H9 (cell line): ENCODE measurements at regions not wholly inside any gene's neighbourhood (a gene's known extent, or its start where the extent isn't known, plus 50 kb on each side); places are given as distances from the start of the nearest gene placed in this dataset.

ENCODE experiments used
- DNase-seq: peaks from one replicate; pipeline ENCODE4 v3.0.0-alpha.2; 2017
- H2AFZ ChIP-seq: one replicate; pipeline ENCODE4 v1.6.1; 2013; ENCODE audit warnings: mild to moderate bottlenecking, low read length, control low read depth, moderate library complexity
- H2AK5ac ChIP-seq: 2 replicates; pipeline ENCODE4 v1.6.1; 2013; ENCODE audit warnings: low read length, control low read depth, mixed read lengths; ENCODE audit not compliant: insufficient read length
- H2BK120ac ChIP-seq: one replicate; pipeline ENCODE4 v1.6.1; 2013; ENCODE audit warnings: low read depth, mild to moderate bottlenecking, low read length, control low read depth, inconsistent platforms; ENCODE audit not compliant: poor library complexity, severe bottlenecking
- H2BK12ac ChIP-seq: 2 replicates; pipeline ENCODE4 v1.6.1; 2013; ENCODE audit warnings: low read length, control low read depth, mixed read lengths, low read depth; ENCODE audit not compliant: insufficient read length
- H2BK15ac ChIP-seq: 2 replicates; pipeline ENCODE4 v1.6.1; 2013; ENCODE audit warnings: low read depth, low read length, control low read depth
- H2BK20ac ChIP-seq: one replicate; pipeline ENCODE4 v1.6.1; 2013; ENCODE audit warnings: low read depth, mild to moderate bottlenecking, low read length, control low read depth, inconsistent platforms; ENCODE audit not compliant: poor library complexity, severe bottlenecking
- H2BK5ac ChIP-seq: 2 replicates; pipeline ENCODE4 v1.6.1; 2013; ENCODE audit warnings: low read length, control low read depth, mixed read lengths; ENCODE audit not compliant: insufficient read length
- H3K14ac ChIP-seq: 2 replicates; pipeline ENCODE4 v1.6.1; 2013; ENCODE audit warnings: low read length, control low read depth; ENCODE audit not compliant: insufficient read depth
- H3K18ac ChIP-seq: 2 replicates; pipeline ENCODE4 v1.6.1; 2013; ENCODE audit warnings: low read depth, mild to moderate bottlenecking, mixed read lengths, low read length, control low read depth; ENCODE audit not compliant: insufficient read length
- H3K23ac ChIP-seq: 2 replicates; pipeline ENCODE4 v1.6.1; 2013; ENCODE audit warnings: low read length, control low read depth, mixed read lengths, low read depth; ENCODE audit not compliant: insufficient read length
- H3K23me2 ChIP-seq: 2 replicates; pipeline ENCODE4 v1.6.1; 2013; ENCODE audit warnings: low read depth, mild to moderate bottlenecking, mixed read lengths, low read length, control low read depth; ENCODE audit not compliant: insufficient read length, poor library complexity, severe bottlenecking
- H3K27ac ChIP-seq: 2 replicates; pipeline ENCODE4 v1.5.1; 2013; ENCODE audit warnings: low read length, control low read depth, mixed read lengths, low read depth; ENCODE audit not compliant: insufficient read length
- H3K27me3 ChIP-seq: 2 replicates; pipeline ENCODE4 v1.6.1; 2013; ENCODE audit warnings: low read length, control low read depth, inconsistent platforms; ENCODE audit not compliant: insufficient read depth
- H3K4ac ChIP-seq: 2 replicates; pipeline ENCODE4 v1.6.1; 2013; ENCODE audit warnings: low read depth, mild to moderate bottlenecking, control low read depth, inconsistent platforms, low read length, moderate library complexity
- H3K4me1 ChIP-seq: 2 replicates; pipeline ENCODE4 v1.6.1; 2013; ENCODE audit warnings: low read length, control low read depth, inconsistent platforms; ENCODE audit not compliant: insufficient read depth
- H3K4me2 ChIP-seq: 2 replicates; pipeline ENCODE4 v1.6.1; 2013; ENCODE audit warnings: low read length, control low read depth, mixed read lengths; ENCODE audit not compliant: insufficient read length, insufficient read depth
- H3K56ac ChIP-seq: 2 replicates; pipeline ENCODE4 v1.6.1; 2013; ENCODE audit warnings: low read depth, mild to moderate bottlenecking, mixed read lengths, low read length, control low read depth; ENCODE audit not compliant: insufficient read length
- H3K79me1 ChIP-seq: 2 replicates; pipeline ENCODE4 v1.6.1; 2013; ENCODE audit warnings: low read depth, mild to moderate bottlenecking, moderate library complexity, low read length, control low read depth, inconsistent platforms; ENCODE audit not compliant: insufficient read depth, poor library complexity, severe bottlenecking
- H3K79me2 ChIP-seq: 2 replicates; pipeline ENCODE4 v1.6.1; 2013; ENCODE audit warnings: low read length, control low read depth, inconsistent platforms; ENCODE audit not compliant: insufficient read depth
- H3K9ac ChIP-seq: 2 replicates; pipeline ENCODE4 v1.6.1; 2013; ENCODE audit warnings: low read length, control low read depth, mixed read lengths; ENCODE audit not compliant: insufficient read length; ENCODE audit errors: extremely low read depth
- H3K9me3 ChIP-seq: one replicate; pipeline ENCODE4 v1.6.1; 2013; ENCODE audit warnings: low read depth, low read length, inconsistent platforms; ENCODE audit not compliant: control insufficient read depth
- H3T11ph ChIP-seq: one replicate; pipeline ENCODE4 v1.6.1; 2013; ENCODE audit warnings: mild to moderate bottlenecking, low read length, control low read depth, inconsistent platforms
- H4K20me1 ChIP-seq: one replicate; pipeline ENCODE4 v1.6.1; 2013; ENCODE audit not compliant: control insufficient read depth, insufficient read length, insufficient read depth
- H4K5ac ChIP-seq: 2 replicates; pipeline ENCODE4 v1.6.1; 2013; ENCODE audit warnings: low read depth, mild to moderate bottlenecking, mixed read lengths, low read length, control low read depth; ENCODE audit not compliant: insufficient read length
- H4K8ac ChIP-seq: replicated peaks from 2 replicates; pipeline ENCODE4 v1.6.1; 2013; ENCODE audit warnings: low read length, control low read depth, mixed read lengths, low read depth; ENCODE audit not compliant: insufficient read length
- H4K91ac ChIP-seq: 2 replicates; pipeline ENCODE4 v1.6.1; 2013; ENCODE audit warnings: low read depth, mild to moderate bottlenecking, moderate library complexity, mixed read lengths, low read length, control low read depth; ENCODE audit not compliant: insufficient read length
- H3K27ac Mint-ChIP-seq, 3 experiments: 2 replicates in 2 of 3; 3 replicates in 1 of 3; pipeline ENCODE4 v1.8.0; 2020 to 2021; ENCODE audit warnings: mixed read lengths in 3 of 3, mild to moderate bottlenecking in 1 of 3, moderate library complexity in 1 of 3
- H3K27me3 Mint-ChIP-seq: 2 replicates; pipeline ENCODE4 v1.8.0; 2021; ENCODE audit warnings: low read depth, mild to moderate bottlenecking, moderate library complexity, mixed read lengths
- H3K36me3 Mint-ChIP-seq, 3 experiments: 2 replicates in 2 of 3; 3 replicates in 1 of 3; pipeline ENCODE4 v1.8.0; 2020 to 2021; ENCODE audit warnings: low read depth in 3 of 3, mixed read lengths in 3 of 3; ENCODE audit not compliant: insufficient read depth in 1 of 3
- H3K4me1 Mint-ChIP-seq, 2 experiments: 2 replicates each; pipeline ENCODE4 v1.8.0; 2020; ENCODE audit warnings: mixed read lengths in 2 of 2
- H3K4me3 Mint-ChIP-seq, 2 experiments: 2 replicates in 1 of 2; 3 replicates in 1 of 2; pipeline ENCODE4 v1.8.0; 2020 to 2021; ENCODE audit warnings: mild to moderate bottlenecking in 2 of 2, mixed read lengths in 2 of 2, moderate library complexity in 1 of 2
- H3K9me3 Mint-ChIP-seq, 2 experiments: 2 replicates in 1 of 2; 3 replicates in 1 of 2; pipeline ENCODE4 v1.8.0; 2020; ENCODE audit warnings: mild to moderate bottlenecking in 2 of 2, mixed read lengths in 2 of 2, moderate library complexity in 1 of 2
- WGBS: extraction: QIAGEN DNeasy Blood & Tissue Kit; methylation state at CpG from one replicate; pipeline ENCODE4 v1.1.7; 2013; ENCODE audit warnings: missing lambda C conversion rate, low lambda C conversion rate, mixed read lengths; ENCODE audit not compliant: insufficient read length; ENCODE audit errors: extremely low coverage; 5-methylcytosine and 5-hydroxymethylcytosine counted together
- TF ChIP-seq, protein P1 (sequence below): fragments of 200-600 bp; sonication (generic); conservative IDR thresholded peaks from 3 replicates; pipeline ENCODE4 v1.8.0; 2021; ENCODE audit warnings: antibody characterized with exemption, mild to moderate bottlenecking

DNA sequence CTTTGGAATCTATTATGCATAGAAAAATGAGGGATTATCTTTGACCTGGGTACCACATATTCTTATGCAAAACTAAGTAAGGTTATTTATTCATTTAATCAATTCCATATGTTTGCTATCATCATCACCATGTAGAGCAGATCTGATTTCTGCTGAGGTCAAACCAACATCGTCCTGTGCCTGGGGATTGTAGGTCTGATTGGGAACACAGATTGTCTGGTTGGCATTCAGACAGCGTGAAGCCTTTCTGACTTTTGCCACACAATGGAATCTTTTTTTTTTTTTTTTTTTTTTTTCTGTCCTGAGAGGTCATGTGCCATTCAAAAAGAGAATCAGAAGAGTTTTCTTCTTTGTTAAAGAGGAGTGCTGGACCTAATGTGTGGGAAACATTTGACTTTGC is 142.9 kb downstream of the RAB11FIP2 start:
- no CpG with 5 or more reads among the region's 2 CpGs for WGBS
- no peak for DNase-seq
- H3K27me3 Mint-ChIP-seq, result peaks cover 7% of the 10 kb centered on the region
- no peak overlapping the region for H3K4me3 Mint-ChIP-seq
- Histone ChIP-seq H3K23ac (no peak overlapping the region), H3K9me3 (no peaks in the 10 kb centered on the region), H2BK5ac (no peak overlapping the region), H3K23me2 (no peaks in the 10 kb centered on the region), H3K79me1 (no peaks in the 10 kb centered on the region), H4K20me1 (no peaks in the 10 kb centered on the region), H3K4me2 (no peak overlapping the region), H2BK15ac (no peak overlapping the region), H2BK120ac (no peak overlapping the region), H3K9ac (no peak overlapping the region), H2AFZ (no peak overlapping the region), H4K91ac (no peak overlapping the region), H2BK12ac (no peak overlapping the region), H4K5ac (no peak overlapping the region), H3T11ph (no peak overlapping the region), H3K18ac (no peak overlapping the region), H3K79me2 (no peaks in the 10 kb centered on the region), H3K27me3 (no peaks in the 10 kb centered on the region), H3K4me1 (peaks cover 5% of the 10 kb centered on the region; the same call in 1 of the 2 replicates), H4K8ac (no peak overlapping the region), H3K4ac (no peak overlapping the region), H3K14ac (no peak overlapping the region), H2BK20ac (no peak overlapping the region), H3K27ac (no peak overlapping the region), H2AK5ac (no peak overlapping the region), H3K56ac (no peak overlapping the region)
- H3K9me3 Mint-ChIP-seq, result no peaks in the 10 kb centered on the region; a peak in 1 of 5 replicates
- TF ChIP-seq, protein P1, sequence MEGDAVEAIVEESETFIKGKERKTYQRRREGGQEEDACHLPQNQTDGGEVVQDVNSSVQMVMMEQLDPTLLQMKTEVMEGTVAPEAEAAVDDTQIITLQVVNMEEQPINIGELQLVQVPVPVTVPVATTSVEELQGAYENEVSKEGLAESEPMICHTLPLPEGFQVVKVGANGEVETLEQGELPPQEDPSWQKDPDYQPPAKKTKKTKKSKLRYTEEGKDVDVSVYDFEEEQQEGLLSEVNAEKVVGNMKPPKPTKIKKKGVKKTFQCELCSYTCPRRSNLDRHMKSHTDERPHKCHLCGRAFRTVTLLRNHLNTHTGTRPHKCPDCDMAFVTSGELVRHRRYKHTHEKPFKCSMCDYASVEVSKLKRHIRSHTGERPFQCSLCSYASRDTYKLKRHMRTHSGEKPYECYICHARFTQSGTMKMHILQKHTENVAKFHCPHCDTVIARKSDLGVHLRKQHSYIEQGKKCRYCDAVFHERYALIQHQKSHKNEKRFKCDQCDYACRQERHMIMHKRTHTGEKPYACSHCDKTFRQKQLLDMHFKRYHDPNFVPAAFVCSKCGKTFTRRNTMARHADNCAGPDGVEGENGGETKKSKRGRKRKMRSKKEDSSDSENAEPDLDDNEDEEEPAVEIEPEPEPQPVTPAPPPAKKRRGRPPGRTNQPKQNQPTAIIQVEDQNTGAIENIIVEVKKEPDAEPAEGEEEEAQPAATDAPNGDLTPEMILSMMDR, result no peak
- no peaks in the 10 kb centered on the region for H3K36me3 Mint-ChIP-seq
- peaks cover 9 to 14% of the 10 kb centered on the region in 2 experiments for H3K4me1 Mint-ChIP-seq
- H3K27ac Mint-ChIP-seq, result no peak overlapping the region
